ENCODE measurements at regions not wholly inside any gene's neighbourhood (a gene's known extent, or its start where the extent isn't known, plus 50 kb on each side); places are given as distances from the start of the nearest gene placed in this dataset.

DNA sequence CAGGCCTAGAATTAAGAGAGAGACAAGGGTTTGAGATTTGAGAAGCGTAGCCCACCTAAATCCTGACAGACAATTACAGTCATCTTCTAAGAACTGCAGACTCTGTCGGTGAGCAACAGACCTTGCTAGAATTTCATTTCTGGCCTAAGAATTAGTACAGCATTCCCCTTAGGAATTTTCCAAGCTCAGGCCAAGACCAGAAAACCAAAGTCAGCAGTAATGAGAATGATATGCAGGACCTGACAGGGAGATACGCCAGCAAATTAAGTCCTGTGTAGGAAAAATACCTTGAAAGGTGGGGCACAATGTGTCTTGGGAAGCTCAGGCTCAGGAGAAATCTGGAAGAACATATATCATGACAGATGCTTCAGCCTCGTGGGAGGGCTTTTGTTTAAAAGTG is 52.7 kb upstream of the HERPUD2 start:
- no peaks in the 10 kb centered on the region for H3K23me2 ChIP-seq (ENCODE audit: low read depth, low read length)
- no peak overlapping the region for H3K4me2 ChIP-seq (ENCODE audit: insufficient read depth in 1 of 2, low read depth in 2 of 2, low read length in 2 of 2)
- POLR2A ChIA-PET (ENCODE audit: partially characterized antibody) = interaction anchor here (1.0 kb wide), 1 partner anchor 53 kb away, joined by 5 read pairs; the partner anchor contains the start of gene SEPTIN7
- H3K9me3 ChIP-seq (ENCODE audit: insufficient read depth in 2 of 2, low read depth in 1 of 2, low read length in 1 of 2) = no peaks in the 10 kb centered on the region
- 82% methylated on average over 4 of the region's 4 CpGs; no CpG with 5 or more reads in 1 of the 2 experiments for WGBS, 2 experiments (ENCODE audit: extremely low coverage in 1 of 2, insufficient coverage in 1 of 2, insufficient read length in 1 of 2, insufficient replicate concordance in 2 of 2, low coverage in 1 of 2, low lambda C conversion rate in 2 of 2, missing lambda C conversion rate in 1 of 2)
- no peak overlapping the region for H3K14ac ChIP-seq (ENCODE audit: insufficient read length)
- H2BK120ac ChIP-seq (replicated peaks; ENCODE audit: low read depth, low read length) = no peak overlapping the region
- H3K18ac ChIP-seq (ENCODE audit: extremely low read depth, low read length) = no peak overlapping the region
- H2AFZ ChIP-seq (ENCODE audit: low read length) = peak overlapping the region; percentile 58; the same call in 1 of the 2 replicates
- peak overlapping the region; percentile 7 for H4K91ac ChIP-seq (replicated peaks; ENCODE audit: insufficient read length, low read length)
- H3K4me3 ChIP-seq (ENCODE audit: extremely low read depth in 1 of 4, insufficient read depth in 2 of 4, low read depth in 3 of 4, low read length in 4 of 4) = no peak overlapping the region
- H3K79me1 ChIP-seq (ENCODE audit: low read depth, low read length) = no peaks in the 10 kb centered on the region
- no peak overlapping the region for H4K8ac ChIP-seq (ENCODE audit: extremely low read depth, insufficient read depth, low read length)
- TF ChIP-seq EZH2 (IDR thresholded peaks at IDR 0.05; ENCODE audit: low read depth, low read length, severe bottlenecking) (no peak), KDM5A (IDR thresholded peaks at IDR 0.05; ENCODE audit: low read length) (no peak)
- no peak overlapping the region for H2BK5ac ChIP-seq (ENCODE audit: low read depth, low read length)
- CTCF ChIA-PET (ENCODE audit: partially characterized antibody) = interaction anchor here (0.8 kb wide), 1 partner anchor 13 kb away, joined by 3 read pairs; no protein-coding TSS in a partner anchor
- no peaks in the 10 kb centered on the region for H4K20me1 ChIP-seq (replicated peaks in 1 of 2; ENCODE audit: control insufficient read depth in 1 of 2, insufficient read depth in 2 of 2, low read length in 2 of 2)
- FAIRE-seq (no peak), DNase-seq (ENCODE audit: low read depth in 1 of 2, low spot score in 2 of 2) (no peak)
- no peak overlapping the region for H3K23ac ChIP-seq (ENCODE audit: insufficient read length)
- no peak overlapping the region for H2AK5ac ChIP-seq (ENCODE audit: low read depth, low read length)
- no peaks in the 10 kb centered on the region for H3K36me3 ChIP-seq (ENCODE audit: control insufficient read depth in 2 of 4, insufficient read depth in 4 of 4, low read length in 3 of 4)
- H3K4ac ChIP-seq (replicated peaks; ENCODE audit: insufficient read length, low read depth, low read length) = no peak overlapping the region
- peaks cover 0 to 7% (median 2%) of the 10 kb centered on the region in 4 experiments; a peak in 1 of 7 replicates for H3K4me1 ChIP-seq (replicated peaks in 1 of 4; ENCODE audit: control insufficient read depth in 3 of 4, insufficient read depth in 4 of 4, low read length in 3 of 4)
- H3K79me2 ChIP-seq (ENCODE audit: control insufficient read depth in 1 of 2, insufficient read depth in 2 of 2, low read length in 2 of 2) = no peaks in the 10 kb centered on the region
- no peak overlapping the region for H3K9ac ChIP-seq (replicated peaks in 1 of 4; ENCODE audit: extremely low read depth in 1 of 4, low read depth in 3 of 4, low read length in 3 of 4)
- no peak overlapping the region for H3K56ac ChIP-seq (replicated peaks; ENCODE audit: insufficient read length, low read depth, low read length)
- H4K5ac ChIP-seq (ENCODE audit: insufficient read length, low read depth, low read length) = no peak overlapping the region
- H2BK20ac ChIP-seq (ENCODE audit: low read length) = no peak overlapping the region
- no peaks in the 10 kb centered on the region for H3K27me3 ChIP-seq (replicated peaks in 1 of 4; ENCODE audit: control insufficient read depth in 3 of 4, extremely low read depth in 1 of 4, insufficient read depth in 3 of 4, low read length in 3 of 4)
- no peak overlapping the region for H2BK15ac ChIP-seq (ENCODE audit: low read length)
- H2BK12ac ChIP-seq (ENCODE audit: low read depth, low read length) = no peak overlapping the region
- no peak overlapping the region for H3K27ac ChIP-seq (ENCODE audit: low read depth, low read length)
